Gastrocnemius medialis (tissue), 4 donors: ENCODE measurements at regions not wholly inside any gene's neighbourhood (a gene's known extent, or its start where the extent isn't known, plus 50 kb on each side); places are given as distances from the start of the nearest gene placed in this dataset.
"Not testable (repeated sequence)": the region's sequence is repeated elsewhere in the genome, so short reads cannot be mapped to it uniquely, and the experiment has no call there.

Source experiments
- ATAC-seq, 2 donors: fragments of 150-250 bp; one replicate each; pipeline ENCODE4 v1.9.1; 2016
- DNase-seq, 2 donors: peaks; one replicate each; pipeline ENCODE4 v3.0.0-alpha.2; 2019
- H3K27ac ChIP-seq, 4 donors: fragments of 200-600 bp; sonication (generic); 1 replicate in 1 of 4; 2 replicates in 3 of 4; pipeline ENCODE4 v1.5.1; 2016 to 2018; ENCODE audit warnings: mild to moderate bottlenecking in 2 of 4, moderate library complexity in 1 of 4
- H3K27me3 ChIP-seq, 3 donors: fragments of 200-600 bp; sonication (generic) in 2 of 3; 1 replicate in 1 of 3; 2 replicates in 2 of 3; pipeline versions ENCODE4 v1.5.1 to v1.6.0; 2016 to 2019; ENCODE audit warnings: mild to moderate bottlenecking in 1 of 3, moderate library complexity in 1 of 3
- H3K36me3 ChIP-seq, 2 donors: fragments of 200-600 bp; sonication (generic) in 1 of 2; one replicate each; pipeline ENCODE4 v1.5.1; 2017 to 2018
- H3K4me1 ChIP-seq, 2 donors: fragments of 200-600 bp; sonication (generic) in 1 of 2; one replicate each; pipeline ENCODE4 v1.5.1; 2016 to 2017; ENCODE audit warnings: mild to moderate bottlenecking in 2 of 2
- H3K4me3 ChIP-seq, 4 donors: fragments of 200-600 bp; sonication (generic) in 3 of 4; 1 replicate in 1 of 4; 2 replicates in 3 of 4; pipeline ENCODE4 v1.5.1; 2016 to 2019; ENCODE audit warnings: mild to moderate bottlenecking in 2 of 4
- H3K9me3 ChIP-seq, 3 donors: fragments of 200-600 bp; sonication (generic) in 2 of 3; 1 replicate in 1 of 3; 2 replicates in 2 of 3; pipeline ENCODE4 v1.5.1; 2016 to 2019
- CTCF ChIP-seq, 5 experiments: fragments of 450-650 bp in 3 of 5; fragments of 200-600 bp in 2 of 5; sonication (generic) in 2 of 5; IDR thresholded peaks in 4 of 5; conservative IDR thresholded peaks in 1 of 5; 1 replicate in 4 of 5; 2 replicates in 1 of 5; pipeline ENCODE4 v1.5.1; 2016 to 2019; ENCODE audit warnings: antibody characterized with exemption in 5 of 5, mild to moderate bottlenecking in 3 of 5, moderate library complexity in 3 of 5
- POLR2A ChIP-seq, 2 donors: fragments of 450-650 bp; IDR thresholded peaks; one replicate each; pipeline ENCODE4 v1.6.1; 2017; ENCODE audit warnings: antibody characterized with exemption in 2 of 2, mild to moderate bottlenecking in 2 of 2, moderate library complexity in 2 of 2
- in situ Hi-C, 4 donors: fragments of 200-750 bp; cut with MboI; loops; one replicate each; pipeline versions ENCODE4 v1.15.0 to v1.8.0; 2017; ENCODE audit warnings: low sequenced_read_pairs in 4 of 4
- intact Hi-C: fragments of 100-400 bp; cut with DNase I; formaldehyde crosslinking; loops from one replicate; pipeline ENCODE4 v1.15.1; 2023; ENCODE audit warnings: low total_unique reads

GRCh38 chr12:84413656-84414055 is 498.9 kb downstream of the SLC6A15 start:
- no peaks in the 10 kb centered on the region for H3K9me3 ChIP-seq
- no peaks in the 10 kb centered on the region for H3K4me1 ChIP-seq
- H3K27ac ChIP-seq, result no peak overlapping the region
- in situ Hi-C loops, result no loop called here
- TF ChIP-seq POLR2A (IDR thresholded peaks at IDR 0.05), result no peak
- no peak for TF ChIP-seq CTCF (IDR thresholded peaks at IDR 0.05 in 4 of 5, conservative IDR thresholded peaks at IDR 0.05 in 1 of 5)
- DNase-seq (no peak), ATAC-seq (no peak)
- H3K27me3 ChIP-seq, result no peaks in the 10 kb centered on the region
- H3K4me3 ChIP-seq, result no peak overlapping the region
- intact Hi-C loops, result no loop called here
- H3K36me3 ChIP-seq, result no peaks in the 10 kb centered on the region

GRCh38 chr12:84412226-84412625 is 500.4 kb downstream of the SLC6A15 start:
- Histone ChIP-seq H3K27me3 (no peaks in the 10 kb centered on the region), H3K36me3 (no peaks in the 10 kb centered on the region), H3K4me3 (no peak overlapping the region), H3K9me3 (no peaks in the 10 kb centered on the region), H3K27ac (no peak overlapping the region), H3K4me1 (no peaks in the 10 kb centered on the region)
- DNase-seq (no peak), ATAC-seq (no peak)
- TF ChIP-seq POLR2A (IDR thresholded peaks at IDR 0.05), result no peak
- no peak for TF ChIP-seq CTCF (IDR thresholded peaks at IDR 0.05 in 4 of 5, conservative IDR thresholded peaks at IDR 0.05 in 1 of 5)
- intact Hi-C loops (no loop called here), in situ Hi-C loops (no loop called here)

- no peak for DNase-seq
These were observed 501.6 kb downstream of the SLC6A15 start for GRCh38 chr12:84411031-84411430.

GRCh38 chr12:84408936-84409335 is 503.7 kb downstream of the SLC6A15 start:
- Histone ChIP-seq H3K4me3 (no peak overlapping the region), H3K27ac (no peak overlapping the region), H3K9me3 (no peaks in the 10 kb centered on the region), H3K4me1 (no peaks in the 10 kb centered on the region), H3K36me3 (no peaks in the 10 kb centered on the region), H3K27me3 (no peaks in the 10 kb centered on the region)
- DNase-seq, result no peak
- ATAC-seq, result no peak
- TF ChIP-seq POLR2A (IDR thresholded peaks at IDR 0.05), result no peak
- TF ChIP-seq CTCF (IDR thresholded peaks at IDR 0.05 in 4 of 5, conservative IDR thresholded peaks at IDR 0.05 in 1 of 5), result no peak
- in situ Hi-C loops (no loop called here), intact Hi-C loops (no loop called here)

More at GRCh38 chr12:84411031-84411430, 501.6 kb downstream of the SLC6A15 start:
- H3K27ac ChIP-seq, result no peak overlapping the region
- no peak for TF ChIP-seq POLR2A (IDR thresholded peaks at IDR 0.05)
- no peak for TF ChIP-seq CTCF (IDR thresholded peaks at IDR 0.05 in 4 of 5, conservative IDR thresholded peaks at IDR 0.05 in 1 of 5)
- H3K9me3 ChIP-seq, result no peaks in the 10 kb centered on the region
- H3K4me1 ChIP-seq, result no peaks in the 10 kb centered on the region
- no peaks in the 10 kb centered on the region for H3K27me3 ChIP-seq
- no peak for ATAC-seq
- H3K36me3 ChIP-seq, result no peaks in the 10 kb centered on the region
- in situ Hi-C loops, result no loop called here
- intact Hi-C loops, result no loop called here
- no peak overlapping the region for H3K4me3 ChIP-seq

DNA sequence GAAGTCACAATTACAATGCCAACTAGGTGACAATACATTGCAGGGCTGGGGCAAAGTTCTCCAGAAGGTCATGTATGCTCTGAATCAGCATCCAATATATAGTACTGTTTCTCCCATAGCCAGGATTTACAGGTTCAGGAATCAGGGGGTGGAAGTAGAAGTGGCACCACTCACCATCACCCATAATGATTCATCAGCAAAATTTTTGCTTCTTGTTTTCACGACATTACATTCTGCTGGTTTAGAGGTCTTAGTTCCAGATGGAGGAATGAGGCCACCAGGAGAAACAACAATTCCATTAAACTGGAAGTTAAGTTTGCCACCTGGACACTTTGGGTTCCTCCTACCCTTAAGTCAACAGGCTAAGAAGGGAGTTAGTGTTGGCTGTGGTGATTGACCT is 505.9 kb downstream of the SLC6A15 start:
- H3K9me3 ChIP-seq, H3K4me1 ChIP-seq, DNase-seq, H3K27me3 ChIP-seq, intact Hi-C loops, H3K4me3 ChIP-seq, H3K36me3 ChIP-seq, ATAC-seq, H3K27ac ChIP-seq, in situ Hi-C loops: not testable (repeated sequence)
